MCF 10A (cell line): ENCODE measurements at regions not wholly inside any gene's neighbourhood (a gene's known extent, or its start where the extent isn't known, plus 50 kb on each side); places are given as distances from the start of the nearest gene placed in this dataset.

Experiments
- BruUV-seq: library from RNA; stranded (reverse); fragments of 400-500 nt; replicated peaks from 2 replicates; lab custom pipeline; 2021; lab: Mats Ljungman, UMichigan
- CTCF ChIA-PET: fragments of 300-600 bp; sonication (Branson Sonifier 250); formaldehyde crosslinking; extraction: SDS; loops from one replicate; lab custom pipeline; 2021; ENCODE audit warnings: antibody characterized with exemption, inconsistent platforms; lab: Yijun Ruan, JAX
- POLR2A ChIA-PET: fragments of 300-600, 350-650 bp; sonication (Branson Sonifier 250); formaldehyde crosslinking; extraction: SDS; loops from one replicate; lab custom pipeline; 2020; ENCODE audit warnings: antibody characterized with exemption, inconsistent platforms; lab: Yijun Ruan, JAX
- DNase-seq: peaks from one replicate; pipeline ENCODE4 v3.0.0-alpha.2; 2018; ENCODE audit not compliant: unreplicated experiment
- H3K27ac Mint-ChIP-seq: one replicate; pipeline ENCODE4 v1.8.0; 2022; ENCODE audit warnings: mild to moderate bottlenecking, low read depth, mixed read lengths; ENCODE audit not compliant: unreplicated experiment
- H3K27me3 Mint-ChIP-seq: one replicate; pipeline ENCODE4 v1.8.0; 2022; ENCODE audit warnings: mixed read lengths; ENCODE audit not compliant: insufficient read depth, unreplicated experiment
- H3K36me3 Mint-ChIP-seq: one replicate; pipeline ENCODE4 v1.8.0; 2022; ENCODE audit warnings: mild to moderate bottlenecking, moderate library complexity, mixed read lengths; ENCODE audit not compliant: insufficient read depth, unreplicated experiment
- H3K4me1 Mint-ChIP-seq: one replicate; pipeline ENCODE4 v1.8.0; 2022; ENCODE audit warnings: mixed read lengths; ENCODE audit not compliant: insufficient read depth, unreplicated experiment
- H3K4me3 Mint-ChIP-seq: one replicate; pipeline ENCODE4 v1.8.0; 2022; ENCODE audit warnings: mild to moderate bottlenecking, moderate library complexity, mixed read lengths; ENCODE audit not compliant: unreplicated experiment
- H3K9me3 Mint-ChIP-seq: one replicate; pipeline ENCODE4 v1.8.0; 2022; ENCODE audit warnings: mixed read lengths; ENCODE audit not compliant: unreplicated experiment
- CTCF ChIP-seq: fragments of 200-600 bp; IDR thresholded peaks from one replicate; pipeline ENCODE4 v1.8.0; 2022; ENCODE audit warnings: antibody characterized with exemption, mild to moderate bottlenecking; ENCODE audit not compliant: unreplicated experiment
- intact Hi-C: fragments of 100-400 bp; cut with micrococcal nuclease; formaldehyde crosslinking; loops from 2 replicates; pipeline ENCODE4 v1.14.1; 2022

- CTCF ChIA-PET: interaction anchor here (0.6 kb wide), 1 partner anchor 18 kb away, joined by 3 read pairs; no protein-coding TSS in a partner anchor
- POLR2A ChIA-PET: no interaction called here
- Mint-ChIP-seq H3K36me3 (no peaks in the 10 kb centered on the region), H3K27ac (no peak overlapping the region), H3K4me3 (no peak overlapping the region), H3K9me3 (no peaks in the 10 kb centered on the region), H3K4me1 (no peaks in the 10 kb centered on the region), H3K27me3 (peaks cover 50% of the 10 kb centered on the region)
- intact Hi-C loops: no loop called here
- no peak for DNase-seq
- BruUV-seq: no TSS peak
- no peak for TF ChIP-seq CTCF
Measured at GRCh38 chr13:110799246-110800236, 86.0 kb downstream of the ING1 start.

GRCh38 chr13:110801044-110801443 is 87.5 kb downstream of the ING1 start:
- H3K4me3 Mint-ChIP-seq: no peak overlapping the region
- H3K36me3 Mint-ChIP-seq: no peaks in the 10 kb centered on the region
- peaks cover 60% of the 10 kb centered on the region for H3K27me3 Mint-ChIP-seq
- intact Hi-C loops: no loop called here
- BruUV-seq: no TSS peak
- TF ChIP-seq CTCF: no peak
- H3K9me3 Mint-ChIP-seq: no peaks in the 10 kb centered on the region
- DNase-seq: no peak
- no peaks in the 10 kb centered on the region for H3K4me1 Mint-ChIP-seq
- CTCF ChIA-PET: interaction anchor here (1.1 to 1.2 kb wide), 2 partner anchors 10 to 18 kb away, joined by 3 read pairs; no protein-coding TSS in a partner anchor
- H3K27ac Mint-ChIP-seq: no peak overlapping the region
- POLR2A ChIA-PET: no interaction called here

GRCh38 chr13:110802260-110802659 is 88.8 kb downstream of the ING1 start:
- TF ChIP-seq CTCF: no peak
- Mint-ChIP-seq H3K4me3 (no peak overlapping the region), H3K36me3 (no peaks in the 10 kb centered on the region), H3K27me3 (peaks cover 64% of the 10 kb centered on the region), H3K9me3 (no peaks in the 10 kb centered on the region), H3K4me1 (no peaks in the 10 kb centered on the region), H3K27ac (no peak overlapping the region)
- no peak for DNase-seq
- POLR2A ChIA-PET: interaction anchor here (0.6 to 0.7 kb wide), 2 partner anchors 18 to 98 kb away, joined by 3 to 5 read pairs; no protein-coding TSS in a partner anchor
- CTCF ChIA-PET: interaction anchor here (0.6 kb wide), 1 partner anchor 1654 kb away, joined by 3 read pairs; no protein-coding TSS in a partner anchor
- intact Hi-C loops: no loop called here
- no TSS peak for BruUV-seq

- H3K36me3 Mint-ChIP-seq: no peaks in the 10 kb centered on the region
Measured at GRCh38 chr13:110806636-110807035, 93.1 kb downstream of the ING1 start.

More at GRCh38 chr13:110806636-110807035, 93.1 kb downstream of the ING1 start:
- DNase-seq: no peak
- Mint-ChIP-seq H3K27ac (no peak overlapping the region), H3K9me3 (no peaks in the 10 kb centered on the region), H3K27me3 (peaks cover 63% of the 10 kb centered on the region), H3K4me1 (no peaks in the 10 kb centered on the region), H3K4me3 (no peak overlapping the region)
- ChIA-PET CTCF (interaction anchor here (0.7 to 1.4 kb wide), 3 partner anchors 9 to 261 kb away, joined by 3 to 8 read pairs (median 5); no protein-coding TSS in a partner anchor), POLR2A (no interaction called here)
- BruUV-seq: no TSS peak
- TF ChIP-seq CTCF: no peak
- intact Hi-C loops: no loop called here
